Suprapubic skin (tissue), 4 donors: ENCODE measurements at regions not wholly inside any gene's neighbourhood (a gene's known extent, or its start where the extent isn't known, plus 50 kb on each side); places are given as distances from the start of the nearest gene placed in this dataset.

Experiments used
- DNase-seq, 2 donors: peaks; one replicate each; pipeline ENCODE4 v3.0.0-alpha.2; 2019; ENCODE audit warnings: low spot score in 2 of 2
- H3K27ac ChIP-seq: fragments of 200-600 bp; sonication (generic); one replicate; pipeline ENCODE4 v1.5.1; 2019
- H3K27me3 ChIP-seq: fragments of 200-600 bp; sonication (generic); one replicate; pipeline ENCODE4 v1.5.1; 2019
- H3K36me3 ChIP-seq: fragments of 200-600 bp; sonication (generic); one replicate; pipeline ENCODE4 v1.5.1; 2019
- H3K4me1 ChIP-seq: fragments of 200-600 bp; sonication (generic); one replicate; pipeline ENCODE4 v1.5.1; 2019
- H3K4me3 ChIP-seq: fragments of 200-600 bp; sonication (generic); one replicate; pipeline ENCODE4 v1.5.1; 2019; ENCODE audit warnings: mild to moderate bottlenecking
- H3K9me3 ChIP-seq: fragments of 200-600 bp; sonication (generic); one replicate; pipeline ENCODE4 v1.5.1; 2019
- CTCF ChIP-seq, 2 donors: fragments of 200-600 bp in 1 of 2; fragments of 450-650 bp in 1 of 2; sonication (generic) in 1 of 2; IDR thresholded peaks; one replicate each; pipeline ENCODE4 v1.5.1; 2016 to 2019; ENCODE audit warnings: antibody characterized with exemption in 2 of 2, mild to moderate bottlenecking in 1 of 2, moderate library complexity in 1 of 2
- EP300 ChIP-seq: sonication (generic); formaldehyde crosslinking; IDR thresholded peaks from one replicate; pipeline ENCODE4 v1.6.1; 2017; ENCODE audit warnings: antibody characterized with exemption
- POLR2A ChIP-seq, 2 donors: fragments of 450-650 bp; IDR thresholded peaks; one replicate each; pipeline ENCODE4 v1.6.1; 2017; ENCODE audit warnings: antibody characterized with exemption in 2 of 2, mild to moderate bottlenecking in 2 of 2, moderate library complexity in 2 of 2
- POLR2AphosphoS5 ChIP-seq, 3 donors: sonication (generic); formaldehyde crosslinking; IDR thresholded peaks; one replicate each; pipeline ENCODE4 v1.6.1; 2017; ENCODE audit warnings: antibody characterized with exemption in 3 of 3
- WGBS: methylation state at CpG from one replicate; pipeline ENCODE4 v1.1.5; 2018; 5-methylcytosine and 5-hydroxymethylcytosine counted together

GRCh38 chr17:45577571-45578279 is 87.2 kb upstream of the PLEKHM1 start:
- no peak for DNase-seq
- H3K4me1 ChIP-seq: peaks cover 45% of the 10 kb centered on the region
- WGBS: 83% methylated on average over 6 of the region's 6 CpGs
- TF ChIP-seq POLR2AphosphoS5 (IDR thresholded peaks at IDR 0.05): no peak
- no peak for TF ChIP-seq CTCF (IDR thresholded peaks at IDR 0.05)
- TF ChIP-seq EP300: no peak
- no peak for TF ChIP-seq POLR2A (IDR thresholded peaks at IDR 0.05)
- no peaks in the 10 kb centered on the region for H3K27me3 ChIP-seq
- H3K4me3 ChIP-seq: no peak overlapping the region
- no peaks in the 10 kb centered on the region for H3K36me3 ChIP-seq
- no peak overlapping the region for H3K27ac ChIP-seq
- H3K9me3 ChIP-seq: no peaks in the 10 kb centered on the region

- DNase-seq: no peak
- Histone ChIP-seq H3K36me3 (no peaks in the 10 kb centered on the region), H3K27ac (peak overlapping the region; percentile 57), H3K4me1 (peaks cover 56% of the 10 kb centered on the region), H3K4me3 (no peak overlapping the region), H3K9me3 (no peaks in the 10 kb centered on the region), H3K27me3 (no peaks in the 10 kb centered on the region)
- no peak for TF ChIP-seq EP300
- peak in 1 of 3 donors; percentile 33 for TF ChIP-seq POLR2AphosphoS5 (IDR thresholded peaks at IDR 0.05)
- WGBS: 78% methylated on average over 10 of the region's 10 CpGs
Measured at GRCh38 chr17:45578516-45579455, 88.3 kb upstream of the PLEKHM1 start.

DNA sequence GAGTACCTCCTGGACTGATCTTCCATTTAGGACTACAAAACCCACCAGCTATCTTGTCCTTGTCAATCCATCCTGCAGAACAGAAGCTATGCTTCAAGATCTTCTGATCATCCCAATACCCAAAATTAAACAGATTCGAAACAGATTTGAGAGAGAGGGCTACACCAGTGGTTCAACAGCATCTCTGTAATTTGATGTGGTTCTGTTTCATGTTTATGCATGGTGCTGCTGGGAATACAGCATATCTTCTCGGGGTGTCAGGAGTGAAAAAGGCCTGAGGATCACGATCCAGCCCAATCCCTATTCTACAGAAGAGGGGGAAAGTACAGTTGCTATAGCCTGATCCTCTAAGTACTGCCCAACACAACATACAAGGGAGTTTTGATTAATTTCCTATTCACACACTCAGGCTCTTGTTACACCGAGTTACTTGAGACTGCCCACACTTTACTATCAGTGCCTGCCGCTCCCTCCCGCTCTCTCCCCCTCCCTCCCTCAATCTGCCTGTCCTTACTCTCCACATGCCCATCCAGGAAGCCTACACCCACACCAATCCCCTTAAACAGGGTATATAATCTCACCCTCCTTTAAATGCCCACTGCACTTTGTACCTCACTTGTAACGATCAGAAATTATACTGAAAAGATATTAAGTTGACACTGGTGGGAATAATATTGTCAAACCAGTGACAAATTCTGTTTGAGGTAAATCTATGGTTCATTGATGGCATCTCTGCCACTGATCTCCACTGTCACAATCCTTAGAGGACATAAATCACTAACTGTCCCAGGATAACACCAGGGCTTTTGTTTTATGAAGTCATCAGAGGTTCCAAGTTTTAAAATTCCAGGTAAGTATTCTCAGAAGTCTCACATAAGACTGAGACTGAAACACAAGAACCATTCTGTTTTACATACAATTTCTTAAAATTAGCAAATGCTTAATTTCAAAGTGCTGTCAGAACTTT is 89.3 kb upstream of the PLEKHM1 start:
- Histone ChIP-seq H3K36me3 (no peaks in the 10 kb centered on the region), H3K27ac (peak overlapping the region; percentile 47), H3K4me1 (peaks cover 65% of the 10 kb centered on the region), H3K4me3 (no peak overlapping the region), H3K9me3 (no peaks in the 10 kb centered on the region), H3K27me3 (no peaks in the 10 kb centered on the region)
- 80% methylated on average over 7 of the region's 7 CpGs for WGBS
- no peak for DNase-seq
- TF ChIP-seq CTCF (IDR thresholded peaks at IDR 0.05): no peak
- TF ChIP-seq EP300: no peak
- TF ChIP-seq POLR2A (IDR thresholded peaks at IDR 0.05): no peak
- no peak for TF ChIP-seq POLR2AphosphoS5 (IDR thresholded peaks at IDR 0.05)

DNA sequence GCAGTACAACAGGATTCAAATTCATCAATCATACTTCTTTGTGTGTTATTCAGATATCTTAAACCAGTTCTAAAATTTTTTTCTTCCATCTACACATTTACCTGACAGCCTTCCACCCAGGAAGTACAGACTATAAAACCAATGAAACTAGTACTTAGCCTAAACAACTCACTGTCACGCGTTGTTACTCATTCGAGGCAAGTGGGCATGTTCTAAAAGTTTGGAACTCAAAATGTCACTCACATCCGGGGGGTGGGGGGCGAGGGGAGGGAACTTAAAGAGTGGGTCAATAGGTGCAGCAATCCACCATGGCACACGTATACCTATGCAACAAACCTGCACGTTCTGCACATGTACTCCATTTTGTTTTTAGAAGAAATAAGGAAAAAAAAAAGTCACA is 90.4 kb upstream of the PLEKHM1 start:
- no peaks in the 10 kb centered on the region for H3K36me3 ChIP-seq
- WGBS: 76% methylated on average over 7 of the region's 7 CpGs

More for the DNA sequence above, 90.4 kb upstream of the PLEKHM1 start:
- DNase-seq: no peak
- no peaks in the 10 kb centered on the region for H3K27me3 ChIP-seq
- no peak overlapping the region for H3K27ac ChIP-seq
- H3K4me3 ChIP-seq: no peak overlapping the region
- H3K4me1 ChIP-seq: peaks cover 58% of the 10 kb centered on the region
- no peak for TF ChIP-seq POLR2AphosphoS5 (IDR thresholded peaks at IDR 0.05)
- TF ChIP-seq POLR2A (IDR thresholded peaks at IDR 0.05): no peak
- TF ChIP-seq CTCF (IDR thresholded peaks at IDR 0.05): no peak
- no peak for TF ChIP-seq EP300
- H3K9me3 ChIP-seq: no peaks in the 10 kb centered on the region
